GM21737 (cell line): ENCODE measurements at regions not wholly inside any gene's neighbourhood (a gene's known extent, or its start where the extent isn't known, plus 50 kb on each side); places are given as distances from the start of the nearest gene placed in this dataset.

ENCODE experiments used
- ATAC-seq: cut with Tn5 transposase; IDR thresholded peaks from one replicate; pipeline ENCODE4 v1.9.1; 2021; ENCODE audit warnings: mild to moderate bottlenecking, moderate library complexity; ENCODE audit not compliant: unreplicated experiment

DNA sequence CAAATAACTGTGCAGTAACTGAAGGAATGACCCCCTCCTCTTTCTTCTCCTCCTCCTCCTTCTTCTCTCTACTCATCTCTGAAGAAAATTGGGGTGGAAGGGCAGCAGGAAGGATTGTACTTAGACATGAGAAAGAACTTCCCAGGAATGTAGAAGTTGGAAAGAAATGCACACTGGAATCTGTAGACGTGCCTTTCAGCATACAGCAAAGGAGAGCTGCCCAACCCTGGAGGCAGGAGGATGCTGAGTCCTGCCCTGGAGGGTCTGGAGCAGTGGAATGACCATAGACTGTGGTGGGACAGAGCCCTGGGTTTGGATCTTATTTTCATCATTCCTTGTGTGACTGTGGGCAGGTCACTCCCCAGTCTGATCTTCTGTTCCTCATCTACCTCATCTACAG, 80.1 kb downstream of the PJA1 start:
- no peak for ATAC-seq

DNA sequence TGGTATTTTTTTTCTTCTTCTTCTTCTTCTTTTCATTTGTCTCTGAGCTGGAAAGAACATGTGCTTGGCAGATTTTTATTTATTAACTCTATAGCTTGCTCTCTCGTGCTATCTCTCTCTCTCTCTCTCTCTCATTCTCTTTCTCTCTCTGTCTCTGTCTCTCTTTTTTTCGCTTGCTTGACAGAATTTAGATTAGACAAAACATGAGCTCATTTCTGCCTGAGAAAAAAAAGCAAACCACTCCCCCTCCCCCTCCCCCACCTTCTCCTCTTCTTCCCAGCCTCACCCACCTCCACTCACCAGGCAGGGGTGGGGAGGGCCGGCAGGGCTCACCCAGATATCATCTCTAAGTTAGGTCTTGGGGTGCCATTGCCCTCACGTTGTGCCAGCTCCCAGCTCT, 81.5 kb downstream of the PJA1 start:
- ATAC-seq = no peak

DNA sequence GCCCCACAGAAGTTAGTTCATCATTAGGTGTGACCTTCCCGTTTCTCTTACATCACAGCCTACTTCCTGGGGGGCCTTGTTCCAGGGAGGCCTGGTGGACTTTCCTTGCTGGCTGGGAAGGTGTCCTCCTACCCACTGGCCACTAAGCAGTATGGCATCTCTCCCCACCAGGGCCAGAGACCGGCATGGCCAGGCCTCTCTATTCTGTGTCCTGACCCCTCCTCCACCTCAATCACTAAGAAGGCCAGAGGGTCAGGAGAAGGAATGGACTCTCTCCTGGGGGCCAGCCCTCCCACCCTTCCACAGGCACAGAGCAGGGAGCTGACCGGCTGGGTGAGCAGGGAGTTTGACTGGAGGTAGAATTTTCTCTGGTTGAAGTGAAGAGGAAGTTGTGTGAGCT, 81.9 kb downstream of the PJA1 start:
- ATAC-seq = no peak

DNA sequence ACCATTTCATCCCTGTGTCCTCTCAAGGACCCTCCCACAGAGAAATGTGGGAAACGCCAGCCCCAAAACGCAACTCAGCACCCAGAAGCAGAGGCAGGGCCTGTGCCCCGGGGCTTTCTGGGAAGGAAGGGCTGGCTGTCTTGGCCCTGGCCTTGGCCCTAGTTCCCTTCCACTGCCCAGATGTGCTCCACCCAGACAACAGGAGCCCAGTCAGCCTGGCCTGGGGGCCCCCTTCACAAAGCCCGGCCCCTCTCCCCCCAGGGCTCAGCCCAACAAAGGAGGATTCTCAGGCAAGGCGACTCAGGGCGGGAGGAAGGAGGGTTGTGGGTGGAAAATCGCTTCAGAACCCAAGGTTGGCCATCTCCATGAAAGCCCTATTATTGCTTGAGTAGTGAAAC, 82.5 kb downstream of the PJA1 start:
- no peak for ATAC-seq

DNA sequence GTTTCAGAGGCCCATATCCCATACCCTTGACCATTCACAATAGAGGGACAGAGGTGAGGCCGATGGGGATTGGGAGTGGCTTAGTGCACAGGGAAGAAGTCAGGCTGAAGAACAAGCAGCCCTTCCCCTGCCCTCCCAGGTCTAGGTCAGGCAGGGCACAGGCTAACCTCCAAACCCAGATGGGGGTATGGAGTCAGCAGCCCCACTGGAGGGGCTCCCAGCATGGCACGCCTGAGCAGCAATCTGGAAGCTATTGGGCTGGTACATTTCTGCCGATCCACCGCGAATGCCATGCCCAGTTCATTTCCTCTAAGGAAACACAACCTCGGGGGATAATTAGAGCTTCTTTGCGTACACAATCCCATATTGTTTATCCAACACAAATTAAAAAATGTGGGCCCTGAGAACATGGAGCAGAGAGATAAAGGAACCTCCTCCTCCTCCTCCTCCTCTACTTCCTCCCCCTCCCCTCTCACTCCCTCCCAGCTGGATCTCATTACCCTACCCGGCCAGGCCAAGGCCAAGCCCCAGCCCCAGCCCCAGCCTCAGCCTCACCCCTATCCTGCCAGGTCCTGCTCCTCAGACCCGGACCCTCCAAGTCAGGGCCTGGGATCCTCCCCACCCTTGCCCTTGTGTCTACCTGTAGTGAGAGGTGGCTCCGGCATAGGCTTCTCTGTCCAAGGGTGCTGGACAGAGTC, 83.0 kb downstream of the PJA1 start:
- no peak for ATAC-seq

DNA sequence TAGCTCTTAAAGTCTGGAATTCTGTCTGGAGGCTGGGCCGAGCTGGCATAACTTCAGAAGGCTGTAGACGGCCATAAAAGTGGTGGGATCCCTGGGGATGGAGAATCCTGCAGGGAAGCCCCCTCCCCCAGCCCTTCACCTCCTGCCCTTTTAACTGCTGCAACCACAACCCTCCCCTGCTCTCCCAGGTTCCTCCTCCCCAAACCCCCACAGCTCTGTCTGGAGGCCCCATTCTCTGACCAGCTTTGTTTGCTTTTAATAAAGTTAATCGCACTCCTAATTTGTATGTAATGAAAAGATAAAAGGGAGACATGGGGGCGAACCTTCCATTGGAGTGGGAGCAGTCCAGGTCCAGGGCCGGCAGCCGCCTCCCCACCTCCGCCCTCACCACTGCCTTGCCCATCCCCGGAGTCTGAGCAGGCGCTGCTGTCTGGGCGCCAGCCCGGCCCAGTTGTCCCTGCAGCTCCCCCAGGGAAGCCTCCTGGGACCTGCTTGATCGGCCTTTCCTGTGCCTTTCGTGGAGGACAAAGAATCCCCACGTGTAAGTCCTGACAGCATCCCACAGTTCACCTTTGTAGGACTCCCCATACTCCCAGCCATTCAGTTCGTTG, 84.3 kb downstream of the PJA1 start:
- ATAC-seq = no peak

DNA sequence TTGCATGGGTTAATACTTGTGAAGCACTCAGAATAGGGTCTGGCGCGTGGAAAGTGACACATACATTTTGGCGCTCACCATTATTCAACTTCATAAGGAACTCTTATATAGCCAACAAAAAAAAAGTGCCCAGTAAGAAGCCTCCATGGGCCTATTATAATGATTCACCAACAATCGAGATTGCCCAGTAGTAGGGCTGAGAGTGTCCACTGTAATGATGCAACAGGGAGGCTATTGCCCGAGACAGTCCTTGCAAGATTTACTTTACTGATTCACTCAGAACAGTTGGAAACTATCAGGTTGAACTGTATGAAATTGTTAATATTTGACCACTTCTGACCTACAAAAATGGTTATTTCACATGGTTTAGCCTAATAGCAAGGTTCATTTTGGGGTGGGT, 86.0 kb downstream of the PJA1 start:
- ATAC-seq = no peak

DNA sequence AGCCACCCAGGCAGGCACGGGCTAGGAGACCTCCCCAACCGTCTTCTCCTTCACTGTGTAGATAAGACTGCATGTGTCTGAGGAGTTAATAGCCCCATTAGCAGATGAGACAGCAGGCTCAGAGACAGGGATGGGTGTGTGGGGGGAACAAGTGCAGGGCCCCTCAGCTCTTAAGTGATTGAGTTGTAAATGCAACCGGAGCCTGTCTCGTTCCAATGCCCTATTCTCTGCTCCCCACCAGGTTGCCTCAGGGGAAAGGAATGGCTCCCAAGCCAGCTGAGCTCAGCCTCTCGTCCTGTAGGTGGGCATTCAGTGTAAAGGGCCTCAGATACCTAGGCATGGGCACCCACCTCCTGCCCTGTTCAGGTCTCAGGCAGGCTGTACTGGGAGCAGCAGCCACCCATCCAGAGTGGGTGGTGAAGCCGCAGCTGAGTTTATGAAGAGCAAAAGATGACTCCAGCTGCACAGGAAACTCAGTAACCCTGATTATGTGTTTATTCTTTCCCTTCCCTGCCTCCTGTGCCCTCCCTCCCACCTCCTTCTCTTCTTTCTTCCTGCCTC, 87.3 kb downstream of the PJA1 start:
- ATAC-seq = no peak

DNA sequence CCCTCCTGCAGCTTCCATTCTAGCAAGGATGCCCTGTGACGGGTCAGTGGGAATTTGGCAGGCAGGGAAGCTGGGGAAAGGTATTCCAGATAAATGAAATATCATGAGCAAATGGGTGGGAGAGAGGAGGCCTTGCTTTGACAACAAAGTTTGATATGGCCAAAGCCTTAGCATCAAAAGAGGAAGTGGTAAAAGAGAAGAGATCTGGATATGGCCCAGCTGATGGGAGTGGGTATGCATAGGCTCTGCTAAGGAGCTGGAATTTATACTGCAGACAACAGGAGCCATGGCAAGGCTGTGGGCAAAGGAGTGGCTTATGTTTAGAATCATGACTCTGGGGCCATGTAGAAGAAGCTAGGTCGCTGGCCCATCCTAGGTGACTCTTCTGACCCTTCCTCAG, 89.2 kb downstream of the PJA1 start:
- ATAC-seq = no peak

DNA sequence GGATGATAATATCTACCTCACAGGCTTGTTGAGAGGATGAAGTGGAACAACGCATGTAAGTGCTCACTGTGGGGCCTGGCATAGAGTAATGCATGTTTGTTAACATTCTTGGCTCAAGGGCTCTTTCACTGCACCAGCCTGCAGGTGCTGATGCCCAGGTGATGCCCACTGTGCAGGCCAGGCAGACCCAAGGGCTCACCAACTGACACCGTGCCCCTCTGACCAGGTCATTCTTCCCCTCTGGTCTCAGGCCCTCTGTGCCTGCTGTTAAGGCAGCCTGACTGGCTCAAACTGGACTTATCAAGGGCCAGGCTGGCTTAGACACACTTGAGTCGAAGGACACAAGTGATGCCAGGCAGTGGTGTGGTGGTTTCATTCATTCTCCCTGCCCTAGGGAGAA, 90.5 kb downstream of the PJA1 start:
- ATAC-seq = no peak

DNA sequence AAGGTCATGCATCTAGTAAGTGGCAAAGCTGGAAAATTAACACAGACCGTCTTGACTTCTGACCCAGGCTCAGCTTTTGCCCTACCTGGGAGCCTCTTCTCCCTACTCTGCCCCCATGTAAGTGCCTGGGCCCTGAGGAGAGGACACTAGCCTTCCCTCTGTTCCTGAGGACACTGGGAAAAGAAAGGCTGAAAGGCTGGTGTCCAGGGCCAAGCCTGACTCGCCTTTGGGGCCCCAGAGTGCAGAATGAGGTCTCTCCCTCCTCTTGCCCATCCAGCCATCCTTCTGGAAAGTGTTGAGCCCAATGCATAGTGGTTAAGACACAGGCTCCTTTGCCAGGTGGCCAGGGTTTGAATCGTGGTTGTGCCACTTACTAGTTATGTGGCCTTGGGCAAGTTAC, 91.5 kb downstream of the PJA1 start:
- no peak for ATAC-seq

DNA sequence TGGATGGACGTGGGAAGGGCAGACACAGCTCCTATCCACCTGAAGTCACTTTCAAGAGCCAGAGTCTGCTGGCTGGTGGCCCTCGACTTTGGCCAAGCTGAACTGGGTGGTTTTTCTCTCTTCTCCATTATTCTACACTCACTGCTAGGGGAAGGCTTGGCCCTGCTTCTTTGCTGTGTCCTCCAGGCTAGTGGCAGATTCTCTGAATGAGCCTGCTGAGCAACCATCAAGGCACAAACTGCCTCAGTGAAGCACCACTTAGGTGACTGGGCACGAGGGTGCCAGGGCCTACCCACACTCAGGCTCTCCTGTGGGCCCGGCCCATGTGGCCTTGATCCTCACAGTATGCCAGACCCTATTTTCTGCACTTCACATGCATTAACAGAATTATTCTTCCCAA, 92.0 kb downstream of the PJA1 start:
- ATAC-seq = no peak

DNA sequence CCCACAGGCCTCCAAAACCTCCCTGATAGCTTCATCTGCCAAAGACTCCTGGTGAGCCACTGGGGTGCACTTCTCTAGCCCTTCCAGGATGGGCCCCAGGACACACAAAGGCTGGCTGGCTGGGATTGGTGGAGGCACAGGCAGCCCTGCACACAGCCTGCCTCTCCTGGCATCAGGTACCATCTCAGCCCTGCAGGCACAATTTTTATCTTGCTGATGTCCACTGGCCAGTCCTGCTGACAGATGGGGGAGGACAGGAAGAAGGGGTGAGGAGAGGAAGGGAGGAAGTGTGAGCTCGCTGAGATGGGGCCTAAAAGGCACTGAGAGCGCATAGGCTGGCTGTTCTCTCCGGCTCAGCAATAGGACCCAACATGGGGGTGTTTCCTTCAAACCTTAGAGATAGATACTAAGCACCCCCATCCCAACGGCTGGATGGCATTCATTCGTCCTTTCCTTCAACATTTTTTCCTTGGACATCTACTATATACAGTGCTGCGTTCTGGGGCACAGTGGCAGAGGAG, 92.7 kb downstream of the PJA1 start:
- no peak for ATAC-seq

DNA sequence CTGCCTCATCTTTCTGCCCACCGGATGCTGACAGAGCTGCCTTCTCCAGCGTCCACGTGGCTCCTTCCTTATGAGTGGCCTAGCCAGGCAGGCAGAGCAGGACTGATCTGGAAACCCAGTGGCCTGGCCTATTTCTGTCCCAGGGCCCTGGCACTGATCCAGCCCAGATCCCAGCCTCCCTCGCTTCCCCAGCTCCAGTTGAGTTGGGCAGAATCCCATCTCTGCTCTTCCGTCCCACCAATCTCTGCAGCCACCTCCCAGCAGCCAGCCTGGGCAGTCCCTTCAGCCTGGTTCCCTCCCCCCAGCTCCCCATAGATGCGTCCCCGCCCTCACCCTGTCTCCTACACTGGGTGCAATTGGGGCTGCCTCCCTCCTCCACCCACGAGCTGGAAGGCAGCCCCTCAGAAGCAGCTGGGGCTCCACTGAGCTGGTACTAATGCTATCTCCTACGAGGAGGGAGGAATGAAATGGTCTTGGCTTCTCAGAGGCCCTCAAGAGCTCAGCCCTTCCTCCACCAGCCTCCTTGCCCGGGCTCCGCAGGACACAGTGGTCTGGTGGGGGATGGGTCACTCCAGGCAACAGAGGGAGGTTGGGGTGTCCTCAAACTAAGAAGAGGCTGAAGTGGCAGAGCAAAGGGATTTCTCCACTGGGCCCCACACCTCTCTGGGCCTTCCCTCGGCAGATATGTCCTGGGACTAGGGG, 94.2 kb downstream of the PJA1 start:
- ATAC-seq = no peak

DNA sequence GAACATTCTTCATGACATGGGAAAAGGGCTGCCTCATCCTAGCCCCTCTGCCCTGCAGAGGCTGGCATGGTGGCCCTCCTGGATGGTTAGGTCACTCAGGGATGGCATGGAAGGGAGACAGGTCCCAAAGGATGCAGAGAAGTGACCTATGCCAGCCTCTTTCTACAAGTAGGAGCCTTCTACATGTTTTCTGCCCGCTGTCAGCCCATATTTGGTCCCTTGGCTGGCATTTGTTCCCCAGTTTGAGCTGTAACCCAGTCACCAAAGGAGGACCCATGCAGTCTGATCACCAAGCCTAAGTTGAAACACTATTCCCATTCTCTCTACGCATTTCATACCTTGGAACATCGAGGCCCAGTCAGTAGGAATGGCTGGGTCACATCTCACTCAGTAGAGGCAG, 95.4 kb downstream of the PJA1 start:
- ATAC-seq = no peak

DNA sequence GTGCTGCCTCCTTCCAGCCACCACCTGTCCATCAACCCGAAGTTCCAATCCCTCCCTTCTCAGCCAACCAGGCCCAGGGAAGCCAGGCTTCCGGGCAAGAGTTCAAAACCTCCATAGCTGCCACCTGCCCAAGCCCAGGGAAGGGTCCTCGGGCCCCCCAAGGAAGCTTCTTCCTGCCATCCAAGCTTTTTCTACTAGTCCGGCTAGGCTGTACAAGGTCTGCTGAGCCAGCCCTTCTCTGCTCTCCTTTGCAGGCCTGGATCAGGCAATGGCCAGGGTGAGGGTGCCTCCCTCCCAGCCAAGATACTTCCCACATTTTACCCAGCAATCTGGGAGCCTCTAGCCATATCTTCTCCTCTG, 96.2 kb downstream of the PJA1 start:
- ATAC-seq = no peak

DNA sequence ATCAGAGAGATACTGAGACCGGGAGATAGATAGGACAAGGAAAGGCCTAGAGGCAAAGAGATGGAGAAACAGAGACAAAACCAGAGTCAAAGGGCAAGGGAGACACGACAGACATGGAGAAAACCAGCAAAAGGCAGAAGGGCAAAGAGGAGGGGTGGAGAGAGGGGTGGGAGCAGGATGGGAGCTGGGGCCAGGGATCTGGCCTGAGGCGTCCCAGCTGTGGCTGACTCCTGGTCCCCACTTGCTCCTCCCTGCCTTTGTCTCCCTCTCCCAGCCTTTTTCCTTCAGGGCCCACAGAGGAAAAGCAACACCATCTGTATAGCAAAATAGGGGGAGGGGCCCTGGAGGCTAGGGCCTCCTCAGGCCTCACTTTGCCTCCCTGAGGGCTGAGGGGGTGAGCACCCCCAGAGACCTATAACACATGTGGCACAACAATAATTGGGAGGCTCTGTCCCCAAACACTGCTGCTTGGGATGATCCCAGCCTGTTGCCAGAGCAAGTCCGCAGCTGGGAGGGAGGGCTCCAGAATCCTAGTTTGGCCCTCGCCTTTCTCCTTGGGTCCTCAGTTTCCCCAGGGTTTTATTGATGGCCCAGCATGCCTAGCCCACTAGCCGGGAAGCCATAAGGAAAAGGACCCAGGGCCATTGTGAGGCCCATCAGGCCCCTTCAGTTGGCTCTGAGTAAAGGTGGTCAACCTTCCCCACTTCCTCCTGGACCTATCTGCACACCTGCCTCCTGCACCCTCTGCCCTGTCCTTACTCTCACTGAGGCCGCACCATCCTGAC, 96.8 kb downstream of the PJA1 start:
- no peak for ATAC-seq

DNA sequence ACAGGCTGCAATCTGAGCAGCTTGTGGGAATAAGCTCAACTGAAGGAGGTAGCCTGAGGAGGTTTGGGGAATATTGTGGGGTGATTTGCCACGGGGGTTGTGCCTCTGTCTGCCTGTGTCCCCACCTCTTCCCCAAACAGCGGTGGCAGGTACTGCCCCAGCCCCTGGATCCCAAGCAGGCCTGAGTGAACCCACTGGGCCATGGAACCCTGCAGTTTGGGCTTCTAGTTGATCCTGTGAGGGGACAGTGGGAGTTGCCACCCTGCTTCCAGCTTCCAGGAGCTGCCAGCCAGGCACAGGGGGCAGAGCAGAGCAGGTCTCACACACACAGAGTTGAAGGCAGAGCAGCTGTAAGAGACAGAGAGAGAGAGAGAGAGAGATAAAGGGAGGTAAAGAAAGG, 97.4 kb downstream of the PJA1 start:
- no peak for ATAC-seq

DNA sequence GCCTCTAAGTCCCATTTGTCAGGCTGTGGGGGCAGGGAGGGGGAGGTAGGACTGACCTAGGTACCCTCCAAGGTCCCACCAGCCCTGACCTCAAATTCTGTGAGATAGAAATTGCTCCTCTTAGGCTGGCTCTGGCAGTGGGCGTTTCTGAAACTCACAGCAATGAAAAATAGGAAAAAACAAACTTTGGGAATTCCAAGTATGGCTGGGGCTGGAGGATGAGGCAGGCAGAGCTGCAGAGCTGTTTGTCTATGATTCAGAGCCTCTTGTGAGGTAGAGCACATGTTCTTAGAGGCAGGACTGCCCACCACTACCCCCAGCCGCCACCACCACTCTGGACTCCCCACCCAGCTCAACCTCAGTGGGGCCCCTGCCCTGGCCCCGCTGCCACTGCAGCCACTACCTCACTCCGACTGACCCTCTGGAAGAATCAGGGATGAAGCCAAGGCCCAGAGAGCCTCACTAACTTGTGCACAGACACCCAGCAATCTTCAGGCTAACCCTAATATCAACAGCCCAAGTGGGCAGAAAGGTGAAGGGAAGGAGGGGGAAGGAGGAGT, 98.2 kb downstream of the PJA1 start:
- no peak for ATAC-seq

DNA sequence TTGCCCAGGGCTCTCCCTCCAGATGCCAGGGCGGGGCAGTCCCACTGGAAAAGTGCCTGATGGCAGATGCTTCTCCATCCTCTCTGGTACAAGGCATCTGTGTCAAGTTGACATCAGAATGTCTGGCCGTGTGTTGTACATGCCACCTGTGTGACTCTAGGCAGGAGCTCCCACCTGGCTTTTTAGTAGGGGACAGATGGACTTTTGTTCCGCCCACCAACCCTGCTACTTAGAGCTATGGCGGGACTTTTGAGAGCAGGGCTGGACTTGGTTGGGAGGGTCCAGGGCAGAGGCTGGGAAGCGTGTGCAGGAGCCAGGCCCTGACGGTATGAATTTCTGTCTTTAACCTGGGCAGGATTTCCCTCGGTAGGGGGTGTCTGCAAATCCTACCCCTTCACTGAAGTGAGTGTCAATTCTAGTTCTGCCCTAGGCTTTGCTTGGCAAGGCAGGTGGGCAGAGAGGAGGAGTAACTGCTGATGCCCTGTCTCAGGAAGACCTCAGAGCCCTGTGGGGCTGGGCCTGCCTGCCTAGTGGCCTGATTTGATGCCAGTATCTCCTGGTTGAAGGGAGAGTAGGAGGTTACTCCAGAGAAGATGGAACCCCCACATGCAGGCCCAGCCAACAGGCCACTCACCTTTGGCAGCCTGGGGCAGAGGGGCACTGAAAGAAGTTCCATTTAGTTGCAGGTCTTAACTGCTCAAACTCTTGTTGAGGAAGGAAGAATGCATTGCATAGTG, 99.1 kb downstream of the PJA1 start:
- ATAC-seq = no peak
